DND-41 (cell line): ENCODE measurements at regions not wholly inside any gene's neighbourhood (a gene's known extent, or its start where the extent isn't known, plus 50 kb on each side); places are given as distances from the start of the nearest gene placed in this dataset.

Experiments used
- ATAC-seq: fragments of 200-7000 bp; cut with Tn5 transposase; 3 replicates; pipeline ENCODE4 v1.9.1; 2021; ENCODE audit warnings: low read depth; ENCODE audit not compliant: insufficient read depth
- DNase-seq: peaks from one replicate; pipeline ENCODE4 v3.0.0-alpha.2; 2020
- H2AFZ ChIP-seq: 2 replicates; pipeline ENCODE4 v1.6.0; 2012; ENCODE audit warnings: low read depth, low read length
- H3K27ac ChIP-seq: 2 replicates; pipeline ENCODE4 v1.5.1; 2012; ENCODE audit warnings: low read length, inconsistent platforms
- H3K27me3 ChIP-seq: fragments of 200-600 bp; sonication (generic); 2 replicates; pipeline ENCODE4 v1.6.0; 2012; ENCODE audit warnings: low read length, mild to moderate bottlenecking, inconsistent platforms; ENCODE audit not compliant: insufficient read depth, poor library complexity
- H3K36me3 ChIP-seq: 2 replicates; pipeline ENCODE4 v1.5.1; 2012; ENCODE audit warnings: low read length, inconsistent platforms; ENCODE audit not compliant: insufficient read depth
- H3K4me1 ChIP-seq: 2 replicates; pipeline ENCODE4 v1.5.1; 2012; ENCODE audit warnings: mild to moderate bottlenecking, low read length; ENCODE audit not compliant: insufficient read depth
- H3K4me2 ChIP-seq: 2 replicates; pipeline ENCODE4 v1.6.0; 2012; ENCODE audit warnings: mild to moderate bottlenecking, moderate library complexity, low read length, inconsistent platforms; ENCODE audit not compliant: insufficient read depth
- H3K4me3 ChIP-seq, 2 experiments: fragments of 200-600 bp in 1 of 2; shearing (Covaris generic) in 1 of 2; 2 replicates each; pipeline ENCODE4 v1.5.1; 2012 to 2016; ENCODE audit warnings: inconsistent platforms in 2 of 2, low read length in 2 of 2, mild to moderate bottlenecking in 2 of 2, low read depth in 1 of 2, moderate library complexity in 1 of 2
- H3K79me2 ChIP-seq: 2 replicates; pipeline ENCODE4 v1.6.0; 2012; ENCODE audit warnings: low read length, inconsistent platforms; ENCODE audit not compliant: insufficient read depth
- H3K9ac ChIP-seq: 2 replicates; pipeline ENCODE4 v1.6.0; 2012; ENCODE audit warnings: low read depth, mild to moderate bottlenecking, inconsistent platforms, low read length, moderate library complexity
- H3K9me3 ChIP-seq: 2 replicates; pipeline ENCODE4 v1.5.1; 2012; ENCODE audit warnings: low read length, moderate library complexity, mild to moderate bottlenecking, inconsistent platforms; ENCODE audit not compliant: insufficient read depth, severe bottlenecking
- H4K20me1 ChIP-seq: 2 replicates; pipeline ENCODE4 v1.6.0; 2012; ENCODE audit warnings: low read length; ENCODE audit not compliant: insufficient read depth
- EZH2 ChIP-seq: IDR thresholded peaks from 3 replicates; pipeline ENCODE4 v1.6.1; 2012; ENCODE audit warnings: borderline replicate concordance, low read depth, mild to moderate bottlenecking, moderate library complexity, low read length, inconsistent platforms; ENCODE audit not compliant: severe bottlenecking
- TF ChIP-seq, protein P1 (sequence below): IDR thresholded peaks from 2 replicates; pipeline ENCODE4 v1.5.1; 2012; ENCODE audit warnings: borderline replicate concordance, low read length, moderate library complexity, mild to moderate bottlenecking; ENCODE audit not compliant: poor library complexity, severe bottlenecking; ENCODE audit errors: extremely low read depth

DNA sequence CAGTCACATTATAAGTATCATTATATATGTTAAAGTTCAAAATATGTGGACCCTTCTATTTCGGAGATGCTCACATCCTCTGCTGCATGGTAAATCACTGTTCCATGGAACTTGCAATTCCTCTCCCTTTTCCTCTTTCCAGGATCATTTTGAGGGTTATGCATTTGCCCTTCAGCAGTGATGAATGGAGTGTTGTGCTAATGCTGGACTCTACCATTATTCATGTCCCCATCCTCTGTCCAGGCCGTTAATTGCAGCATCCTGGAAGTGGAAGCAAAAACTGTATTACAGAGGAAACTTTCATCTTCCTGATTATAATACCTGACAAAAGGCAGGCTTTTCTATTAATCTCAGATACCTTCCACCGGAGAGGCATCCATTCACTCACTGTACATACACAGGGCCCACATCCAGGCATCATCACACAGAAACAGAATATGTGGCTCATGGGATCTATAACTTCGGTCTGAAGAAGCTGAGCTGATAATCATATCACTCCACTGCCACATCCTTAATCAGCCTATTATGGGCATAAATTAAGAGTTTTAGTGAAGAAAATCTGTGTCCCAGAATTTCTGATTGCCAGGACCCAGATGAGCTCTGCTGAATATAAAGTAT, 65.0 kb upstream of the ACO1 start:
- no peak overlapping the region for H3K4me2 ChIP-seq
- H4K20me1 ChIP-seq, result no peaks in the 10 kb centered on the region
- DNase-seq (no peak), ATAC-seq (no peak)
- no peak overlapping the region for H3K9ac ChIP-seq
- H3K36me3 ChIP-seq, result no peaks in the 10 kb centered on the region
- no peaks in the 10 kb centered on the region for H3K79me2 ChIP-seq
- no peak overlapping the region for H2AFZ ChIP-seq
- H3K4me3 ChIP-seq, result no peak overlapping the region
- H3K27me3 ChIP-seq, result no peaks in the 10 kb centered on the region
- TF ChIP-seq, protein P1, sequence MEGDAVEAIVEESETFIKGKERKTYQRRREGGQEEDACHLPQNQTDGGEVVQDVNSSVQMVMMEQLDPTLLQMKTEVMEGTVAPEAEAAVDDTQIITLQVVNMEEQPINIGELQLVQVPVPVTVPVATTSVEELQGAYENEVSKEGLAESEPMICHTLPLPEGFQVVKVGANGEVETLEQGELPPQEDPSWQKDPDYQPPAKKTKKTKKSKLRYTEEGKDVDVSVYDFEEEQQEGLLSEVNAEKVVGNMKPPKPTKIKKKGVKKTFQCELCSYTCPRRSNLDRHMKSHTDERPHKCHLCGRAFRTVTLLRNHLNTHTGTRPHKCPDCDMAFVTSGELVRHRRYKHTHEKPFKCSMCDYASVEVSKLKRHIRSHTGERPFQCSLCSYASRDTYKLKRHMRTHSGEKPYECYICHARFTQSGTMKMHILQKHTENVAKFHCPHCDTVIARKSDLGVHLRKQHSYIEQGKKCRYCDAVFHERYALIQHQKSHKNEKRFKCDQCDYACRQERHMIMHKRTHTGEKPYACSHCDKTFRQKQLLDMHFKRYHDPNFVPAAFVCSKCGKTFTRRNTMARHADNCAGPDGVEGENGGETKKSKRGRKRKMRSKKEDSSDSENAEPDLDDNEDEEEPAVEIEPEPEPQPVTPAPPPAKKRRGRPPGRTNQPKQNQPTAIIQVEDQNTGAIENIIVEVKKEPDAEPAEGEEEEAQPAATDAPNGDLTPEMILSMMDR, result no peak
- no peaks in the 10 kb centered on the region for H3K9me3 ChIP-seq
- no peaks in the 10 kb centered on the region for H3K4me1 ChIP-seq
- no peak overlapping the region for H3K27ac ChIP-seq

DNA sequence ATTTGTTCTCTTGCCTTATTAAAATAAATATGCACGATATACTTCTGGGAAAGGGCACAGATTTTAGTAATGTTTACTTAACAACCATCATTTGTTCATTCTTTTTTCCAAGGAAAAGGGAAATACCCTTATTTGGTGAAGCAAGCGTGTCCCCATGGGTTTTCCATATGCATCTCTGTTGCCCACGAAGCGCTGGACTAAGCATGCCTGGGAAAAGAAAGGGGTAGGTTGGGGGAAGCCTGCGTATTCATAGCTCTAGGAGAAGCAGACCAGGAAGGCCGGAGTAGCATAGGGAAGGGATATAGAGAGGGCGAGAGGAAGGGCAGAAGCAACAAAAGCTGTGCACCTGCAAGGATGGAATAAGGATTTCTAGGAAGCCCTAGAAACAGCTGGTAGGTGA, 61.8 kb upstream of the ACO1 start:
- H3K9me3 ChIP-seq, result no peaks in the 10 kb centered on the region
- H3K4me3 ChIP-seq, result no peak overlapping the region
- ATAC-seq (no peak), DNase-seq (no peak)
- TF ChIP-seq EZH2, result no peak
- TF ChIP-seq, protein P1, result no peak
- H4K20me1 ChIP-seq, result no peaks in the 10 kb centered on the region
- no peaks in the 10 kb centered on the region for H3K4me1 ChIP-seq
- H3K4me2 ChIP-seq, result no peak overlapping the region
- no peak overlapping the region for H2AFZ ChIP-seq
- H3K9ac ChIP-seq, result no peak overlapping the region
- no peaks in the 10 kb centered on the region for H3K27me3 ChIP-seq
- H3K36me3 ChIP-seq, result no peaks in the 10 kb centered on the region
- no peaks in the 10 kb centered on the region for H3K79me2 ChIP-seq
- H3K27ac ChIP-seq, result no peak overlapping the region

DNA sequence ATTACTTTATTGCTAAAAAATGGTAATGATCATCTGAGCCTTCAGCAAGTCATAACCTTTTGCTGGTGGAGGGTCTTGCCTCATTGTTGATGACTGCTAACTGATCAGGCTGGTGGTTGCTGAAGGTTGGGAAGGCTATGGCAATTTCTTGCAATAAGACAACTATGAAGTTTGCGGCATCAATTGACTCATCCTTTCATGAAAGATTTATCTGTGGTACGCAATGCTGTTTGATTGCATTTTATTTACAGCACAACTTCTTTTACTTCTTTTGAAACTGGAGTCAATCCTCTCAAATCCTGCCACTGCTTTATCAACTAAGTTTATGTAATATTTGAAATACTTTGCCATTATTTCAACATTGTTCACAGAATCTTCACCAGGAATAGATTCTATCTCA, 58.3 kb upstream of the ACO1 start:
- H3K9me3 ChIP-seq, result no peaks in the 10 kb centered on the region
- H3K4me1 ChIP-seq, result no peaks in the 10 kb centered on the region
- H3K27ac ChIP-seq, result no peak overlapping the region
- no peak overlapping the region for H3K4me2 ChIP-seq
- H3K79me2 ChIP-seq, result no peaks in the 10 kb centered on the region
- H3K9ac ChIP-seq, result no peak overlapping the region
- H4K20me1 ChIP-seq, result no peaks in the 10 kb centered on the region
- ATAC-seq, result no peak
- no peaks in the 10 kb centered on the region for H3K27me3 ChIP-seq
- TF ChIP-seq, protein P1, result no peak
- no peak for TF ChIP-seq EZH2
- H3K4me3 ChIP-seq, result no peak overlapping the region
- DNase-seq, result no peak
- no peak overlapping the region for H2AFZ ChIP-seq
- no peaks in the 10 kb centered on the region for H3K36me3 ChIP-seq

DNA sequence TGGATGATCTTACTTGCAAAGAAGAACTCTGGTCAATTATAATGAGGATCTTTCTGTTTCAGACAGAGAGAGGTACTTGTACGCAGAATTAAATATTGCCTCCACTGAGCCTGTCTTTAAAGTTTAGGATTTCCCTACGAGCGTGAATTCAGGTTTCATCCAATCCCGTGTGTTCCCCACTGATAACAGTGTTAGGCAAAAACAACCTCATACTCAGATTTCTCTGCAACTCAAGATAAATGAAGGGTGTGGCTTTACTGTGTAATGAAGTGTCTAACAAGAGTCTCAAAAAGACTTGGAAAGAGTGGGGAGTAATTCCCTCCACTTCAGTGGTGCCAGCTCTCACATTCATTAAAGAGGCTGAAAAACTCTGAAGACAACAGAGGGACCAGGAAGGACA, 53.2 kb upstream of the ACO1 start:
- no peak for TF ChIP-seq EZH2
- TF ChIP-seq, protein P1, result no peak
- Histone ChIP-seq H3K4me1 (no peaks in the 10 kb centered on the region), H3K36me3 (no peaks in the 10 kb centered on the region), H3K9ac (no peak overlapping the region), H3K27ac (no peak overlapping the region), H2AFZ (no peak overlapping the region), H4K20me1 (no peaks in the 10 kb centered on the region), H3K79me2 (no peaks in the 10 kb centered on the region), H3K27me3 (no peaks in the 10 kb centered on the region), H3K4me2 (no peak overlapping the region), H3K9me3 (no peaks in the 10 kb centered on the region), H3K4me3 (no peak overlapping the region)
- no peak for ATAC-seq
- DNase-seq, result no peak
